HepG2 (cell line): ENCODE measurements at regions not wholly inside any gene's neighbourhood (a gene's known extent, or its start where the extent isn't known, plus 50 kb on each side); places are given as distances from the start of the nearest gene placed in this dataset.

Experiments
- ATAC-seq: fragments of 200-7000 bp; cut with Tn5 transposase; 3 replicates; pipeline ENCODE4 v1.9.1; 2020; ENCODE audit warnings: mild to moderate bottlenecking, moderate library complexity
- BruUV-seq: library from RNA; stranded (reverse); fragments of 400-500 nt; replicated peaks from 2 replicates; lab custom pipeline; 2021; lab: Mats Ljungman, UMichigan
- CTCF ChIA-PET: fragments of 300-600 bp; formaldehyde crosslinking; extraction: SDS; loops from one replicate; lab custom pipeline; 2021; ENCODE audit warnings: low total read pairs, inconsistent platforms, low intra/inter-chr PET ratio; lab: Yijun Ruan, JAX
- POLR2A ChIA-PET: fragments of 350-600 bp; sonication (Branson Sonifier 250); formaldehyde crosslinking; loops from one replicate; lab custom pipeline; 2020; ENCODE audit warnings: antibody characterized with exemption, inconsistent platforms; lab: Yijun Ruan, JAX
- DNase-seq: peaks from one replicate; pipeline ENCODE4 v3.0.0-alpha.2; 2015; ENCODE audit warnings: low spot score
- FAIRE-seq: peaks from 3 replicates; lab custom pipeline; 2011; peaks lifted over from hg19 to GRCh38; lab: Jason Lieb, UNC
- H2AFZ ChIP-seq: one replicate; pipeline ENCODE4 v1.6.1; 2011; ENCODE audit warnings: low read length, inconsistent platforms
- H3K27ac ChIP-seq: fragments of 300-600 bp; 3 replicates; pipeline ENCODE4 v1.8.0; 2011; ENCODE audit warnings: mixed run types, mild to moderate bottlenecking, mixed read lengths, low read length, inconsistent platforms; ENCODE audit not compliant: insufficient read depth; ENCODE audit errors: extremely low read length
- H3K27me3 ChIP-seq, 2 experiments: fragments of 200-600 bp in 1 of 2; 2 replicates in 1 of 2; 3 replicates in 1 of 2; pipeline versions ENCODE4 v1.6.0 to v1.8.0; 2011; ENCODE audit warnings: low read length in 2 of 2, mild to moderate bottlenecking in 2 of 2, moderate library complexity in 2 of 2, inconsistent platforms in 1 of 2; ENCODE audit not compliant: insufficient read depth in 2 of 2, control insufficient read depth in 1 of 2
- H3K36me3 ChIP-seq, 2 experiments: fragments of 200-600 bp in 1 of 2; replicated peaks in 1 of 2; 2 replicates in 1 of 2; 3 replicates in 1 of 2; pipeline versions ENCODE4 v1.5.1 to v1.8.0; 2011; ENCODE audit warnings: low read length in 2 of 2, inconsistent platforms in 1 of 2; ENCODE audit not compliant: insufficient read depth in 2 of 2, control insufficient read depth in 1 of 2
- H3K4me1 ChIP-seq: 2 replicates; pipeline ENCODE4 v1.5.1; 2012; ENCODE audit warnings: low read length, inconsistent platforms; ENCODE audit not compliant: insufficient read depth
- H3K4me2 ChIP-seq: 2 replicates; pipeline ENCODE4 v1.6.0; 2011; ENCODE audit warnings: low read depth, low read length, inconsistent platforms
- H3K4me3 ChIP-seq, 3 experiments: fragments of 200-600 bp in 1 of 3; sonication (generic), shearing (Covaris generic) in 1 of 3; replicated peaks in 1 of 3; 2 replicates each; pipeline ENCODE4 v1.5.1; 2011 to 2016; ENCODE audit warnings: low read length in 3 of 3, inconsistent platforms in 2 of 3, low read depth in 2 of 3, mild to moderate bottlenecking in 2 of 3, control low read depth in 1 of 3, mixed read lengths in 1 of 3; ENCODE audit not compliant: insufficient read depth in 1 of 3
- H3K79me2 ChIP-seq: one replicate; pipeline ENCODE4 v1.6.1; 2011; ENCODE audit warnings: low read length, inconsistent platforms; ENCODE audit not compliant: insufficient read depth
- H3K9ac ChIP-seq: 2 replicates; pipeline ENCODE4 v1.6.0; 2011; ENCODE audit warnings: mild to moderate bottlenecking, low read depth, low read length, inconsistent platforms; ENCODE audit not compliant: insufficient read depth
- H3K9me3 ChIP-seq: 2 replicates; pipeline ENCODE4 v1.5.1; 2012; ENCODE audit warnings: mild to moderate bottlenecking, low read length
- H4K20me1 ChIP-seq: 2 replicates; pipeline ENCODE4 v1.6.0; 2011; ENCODE audit warnings: inconsistent platforms, mild to moderate bottlenecking, low read length, moderate library complexity; ENCODE audit not compliant: insufficient read depth
- ATF7-NPFF ChIP-seq: sonication (generic); formaldehyde crosslinking; IDR thresholded peaks from 2 replicates; pipeline ENCODE4 v1.8.1; 2023; ENCODE audit warnings: mild to moderate bottlenecking, low read depth, missing genetic modification reagents, moderate library complexity
- DR1 ChIP-seq: sonication (generic); formaldehyde crosslinking; IDR thresholded peaks from 2 replicates; pipeline ENCODE4 v1.8.0; 2021; ENCODE audit warnings: mild to moderate bottlenecking, missing genetic modification reagents, inconsistent platforms
- KLF13 ChIP-seq: sonication (generic); formaldehyde crosslinking; IDR thresholded peaks from 2 replicates; pipeline ENCODE4 v1.4.0; 2020; ENCODE audit warnings: mild to moderate bottlenecking, missing genetic modification reagents
- MIXL1 ChIP-seq: IDR thresholded peaks from 2 replicates; pipeline ENCODE4 v1.6.1; 2016
- SOX5 ChIP-seq: IDR thresholded peaks from 2 replicates; pipeline ENCODE4 v1.6.1; 2016; ENCODE audit warnings: borderline replicate concordance
- TFDP2 ChIP-seq: sonication (generic); formaldehyde crosslinking; IDR thresholded peaks from 2 replicates; pipeline ENCODE4 v1.4.0; 2020; ENCODE audit warnings: missing genetic modification reagents
- ZNF512 ChIP-seq: sonication (generic); formaldehyde crosslinking; IDR thresholded peaks from 2 replicates; pipeline ENCODE4 v1.4.0; 2020; ENCODE audit warnings: mild to moderate bottlenecking, missing genetic modification reagents
- ZNF644 ChIP-seq: IDR thresholded peaks from 2 replicates; pipeline ENCODE4 v1.6.1; 2016; ENCODE audit warnings: low read depth
- ZNF703 ChIP-seq: sonication (generic); formaldehyde crosslinking; IDR thresholded peaks from 2 replicates; pipeline ENCODE4 v1.5.1; 2020; ENCODE audit warnings: missing genetic modification reagents, mild to moderate bottlenecking, moderate library complexity, borderline replicate concordance
- ZNF776 ChIP-seq: sonication (generic); formaldehyde crosslinking; IDR thresholded peaks from 2 replicates; pipeline ENCODE4 v1.4.0; 2020; ENCODE audit warnings: mild to moderate bottlenecking, missing genetic modification reagents
- WGBS: methylation state at CpG from one replicate; pipeline ENCODE4 v1.1.6; 2017; ENCODE audit warnings: low lambda C conversion rate; 5-methylcytosine and 5-hydroxymethylcytosine counted together
- in situ Hi-C: cut with HindIII; loops from 2 replicates; pipeline ENCODE4 v1.10.0; 2017; ENCODE audit warnings: low pct_unique_long_range_greater_than_20kb; ENCODE audit not compliant: extremely low pct_ligation_motif_present
- intact Hi-C: fragments of 100-400 bp; cut with micrococcal nuclease; formaldehyde crosslinking; loops from one replicate; pipeline ENCODE4 v1.10.0; 2022; ENCODE audit not compliant: unreplicated experiment

- ATAC-seq (no peak), FAIRE-seq (no peak), DNase-seq (no peak)
- Histone ChIP-seq H3K36me3 (no peaks in the 10 kb centered on the region), H3K4me3 (no peak overlapping the region), H3K4me1 (no peaks in the 10 kb centered on the region), H4K20me1 (no peaks in the 10 kb centered on the region), H3K27ac (no peak overlapping the region), H3K79me2 (no peaks in the 10 kb centered on the region), H3K9ac (no peak overlapping the region), H3K27me3 (no peaks in the 10 kb centered on the region), H2AFZ (no peak overlapping the region), H3K4me2 (no peak overlapping the region), H3K9me3 (peaks cover 14% of the 10 kb centered on the region)
- in situ Hi-C loops = no loop called here
- no peak for TF ChIP-seq ZNF644 (CRISPR knock-in tag)
- TF ChIP-seq TFDP2 (CRISPR knock-in tag) = no peak
- TF ChIP-seq ATF7-NPFF (CRISPR knock-in tag) = no peak
- no peak for TF ChIP-seq KLF13
- no peak for TF ChIP-seq ZNF512
- no peak for TF ChIP-seq DR1 (CRISPR knock-in tag)
- TF ChIP-seq MIXL1 (CRISPR knock-in tag) = no peak
- TF ChIP-seq ZNF703 (CRISPR knock-in tag) = no peak
- no peak for TF ChIP-seq ZNF776
- no peak for TF ChIP-seq SOX5 (CRISPR knock-in tag)
- 0% methylated on average over 1 of the region's 1 CpG for WGBS
- POLR2A ChIA-PET = no interaction called here
- BruUV-seq = no TSS peak
- CTCF ChIA-PET = no interaction called here
- intact Hi-C loops = no loop called here
Observed at GRCh38 chr3:55218577-55218976, 268.5 kb downstream of the WNT5A start.
